ENCODE measurements at regions not wholly inside any gene's neighbourhood (a gene's known extent, or its start where the extent isn't known, plus 50 kb on each side); places are given as distances from the start of the nearest gene placed in this dataset.

DNA sequence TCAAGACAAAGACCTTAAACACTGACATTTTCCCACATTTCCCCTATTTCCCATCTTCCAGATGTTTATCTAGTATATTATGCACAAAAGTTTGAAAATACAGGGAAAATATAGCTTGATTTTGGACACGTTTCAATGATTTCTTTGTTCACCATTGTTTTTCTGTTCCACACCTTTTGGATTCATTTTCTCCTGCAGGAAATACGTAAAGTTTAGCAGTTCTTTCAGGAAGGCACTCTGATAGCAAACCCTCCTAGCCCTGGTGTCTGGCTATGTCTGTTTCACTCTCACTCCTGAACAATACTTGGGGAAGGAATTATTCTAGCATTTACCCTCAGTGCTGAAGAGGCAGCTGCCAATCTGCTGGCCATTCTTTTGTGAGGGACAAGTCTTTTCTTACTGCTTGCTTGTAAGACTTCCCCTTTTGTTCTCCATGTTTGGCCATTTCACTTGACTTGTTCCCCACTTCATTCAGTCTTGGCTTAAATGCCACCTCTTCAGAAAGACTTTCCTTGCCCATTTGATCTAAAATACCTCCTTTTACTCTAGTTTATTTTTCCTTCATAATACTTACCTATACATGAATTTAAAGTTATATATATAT is 195.4 kb downstream of the RNF152 start:
- TF ChIP-seq, protein P1, sequence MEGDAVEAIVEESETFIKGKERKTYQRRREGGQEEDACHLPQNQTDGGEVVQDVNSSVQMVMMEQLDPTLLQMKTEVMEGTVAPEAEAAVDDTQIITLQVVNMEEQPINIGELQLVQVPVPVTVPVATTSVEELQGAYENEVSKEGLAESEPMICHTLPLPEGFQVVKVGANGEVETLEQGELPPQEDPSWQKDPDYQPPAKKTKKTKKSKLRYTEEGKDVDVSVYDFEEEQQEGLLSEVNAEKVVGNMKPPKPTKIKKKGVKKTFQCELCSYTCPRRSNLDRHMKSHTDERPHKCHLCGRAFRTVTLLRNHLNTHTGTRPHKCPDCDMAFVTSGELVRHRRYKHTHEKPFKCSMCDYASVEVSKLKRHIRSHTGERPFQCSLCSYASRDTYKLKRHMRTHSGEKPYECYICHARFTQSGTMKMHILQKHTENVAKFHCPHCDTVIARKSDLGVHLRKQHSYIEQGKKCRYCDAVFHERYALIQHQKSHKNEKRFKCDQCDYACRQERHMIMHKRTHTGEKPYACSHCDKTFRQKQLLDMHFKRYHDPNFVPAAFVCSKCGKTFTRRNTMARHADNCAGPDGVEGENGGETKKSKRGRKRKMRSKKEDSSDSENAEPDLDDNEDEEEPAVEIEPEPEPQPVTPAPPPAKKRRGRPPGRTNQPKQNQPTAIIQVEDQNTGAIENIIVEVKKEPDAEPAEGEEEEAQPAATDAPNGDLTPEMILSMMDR (IDR thresholded peaks at IDR 0.05), result no peak
- TF ChIP-seq POLR2A (IDR thresholded peaks at IDR 0.05) (no peak), EP300 (IDR thresholded peaks at IDR 0.05) (no peak)
